HG03439 (cell line): ENCODE measurements at regions not wholly inside any gene's neighbourhood (a gene's known extent, or its start where the extent isn't known, plus 50 kb on each side); places are given as distances from the start of the nearest gene placed in this dataset.
"Not testable (repeated sequence)": the region's sequence is repeated elsewhere in the genome, so short reads cannot be mapped to it uniquely, and the experiment has no call there.

Experiments
- ATAC-seq: cut with Tn5 transposase; IDR thresholded peaks from one replicate; pipeline ENCODE4 v1.9.1; 2021; ENCODE audit warnings: mild to moderate bottlenecking, moderate library complexity; ENCODE audit not compliant: unreplicated experiment

DNA sequence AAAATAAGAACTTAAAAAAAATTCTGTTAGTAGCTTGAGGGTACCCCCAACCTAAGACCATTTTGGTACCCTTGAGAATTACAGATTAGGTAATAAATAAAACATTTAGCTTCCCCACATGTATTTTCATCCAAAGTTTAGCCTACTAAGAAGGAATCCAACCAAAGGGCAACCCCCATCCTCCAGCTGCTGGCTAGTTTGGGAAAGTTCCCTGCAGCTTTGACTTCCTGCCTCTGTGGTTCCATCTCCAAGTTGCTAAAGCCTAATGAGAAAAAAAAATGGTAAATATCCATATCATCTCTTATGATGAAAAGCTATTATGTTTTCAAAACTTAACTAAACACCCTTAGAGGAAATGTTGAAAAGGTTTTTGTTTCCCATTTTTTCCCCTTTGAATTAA, 547.2 kb downstream of the ANKRD7 start:
- no peak for ATAC-seq

DNA sequence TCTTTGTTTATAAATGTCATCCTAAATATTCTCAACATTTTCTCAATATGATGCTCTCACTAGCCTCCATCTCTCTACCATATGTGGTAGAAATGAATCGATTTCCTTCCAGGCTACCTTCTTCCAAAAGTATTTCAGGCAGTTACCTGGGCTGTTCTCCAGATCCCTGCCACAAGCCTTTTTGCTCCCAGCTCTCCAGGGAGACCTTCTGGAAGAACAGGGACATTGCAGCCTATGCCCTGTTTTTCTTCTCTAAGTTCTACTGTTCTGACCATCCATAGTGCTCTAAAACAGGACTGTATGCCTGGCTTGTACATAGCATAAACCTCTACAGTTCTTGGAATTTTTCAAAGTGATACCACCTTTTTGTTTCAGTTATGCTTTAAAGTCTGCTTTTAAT, 552.8 kb downstream of the ANKRD7 start:
- ATAC-seq, result no peak

- ATAC-seq, result no peak
Measured at GRCh38 chr7:118792682-118793081, 568.2 kb downstream of the ANKRD7 start.

DNA sequence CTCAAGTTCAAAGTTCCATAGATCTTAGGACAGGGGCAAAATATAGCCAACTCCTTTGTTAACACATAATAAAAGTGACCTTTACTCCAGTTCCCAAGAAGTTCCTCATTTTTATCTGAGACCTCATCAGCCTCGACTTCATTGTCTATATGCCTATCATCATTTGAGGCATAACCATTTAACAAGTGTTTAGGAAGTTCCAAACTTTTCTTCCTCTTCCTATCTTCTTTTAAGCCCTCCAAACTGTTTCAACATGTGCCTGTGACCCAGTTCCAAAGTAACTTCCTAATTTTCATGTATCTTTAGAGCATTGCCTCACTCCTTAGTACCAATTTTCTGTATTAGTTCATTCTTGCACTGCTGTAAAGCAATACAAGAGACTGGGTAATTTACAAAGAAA, 569.1 kb downstream of the ANKRD7 start:
- ATAC-seq, result no peak

DNA sequence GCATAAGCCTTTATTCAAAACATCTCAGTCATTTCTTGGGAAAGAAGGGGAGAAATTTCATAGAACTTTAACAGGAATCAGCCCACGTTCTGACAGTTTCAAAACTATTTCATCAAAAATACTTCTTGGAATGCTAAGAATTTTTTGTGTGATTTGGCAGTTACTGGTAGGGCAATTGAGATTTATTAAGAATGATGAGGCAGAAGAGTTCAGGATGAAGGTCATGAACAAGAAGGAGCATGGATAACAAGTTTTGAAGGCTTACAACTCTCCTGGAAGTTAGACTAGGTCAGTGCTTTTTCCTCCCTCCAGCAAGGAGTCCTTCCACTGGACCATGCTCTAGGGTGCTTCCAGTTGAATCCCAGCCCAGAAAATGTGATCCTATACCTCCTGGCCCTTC, 569.9 kb downstream of the ANKRD7 start:
- no peak for ATAC-seq

DNA sequence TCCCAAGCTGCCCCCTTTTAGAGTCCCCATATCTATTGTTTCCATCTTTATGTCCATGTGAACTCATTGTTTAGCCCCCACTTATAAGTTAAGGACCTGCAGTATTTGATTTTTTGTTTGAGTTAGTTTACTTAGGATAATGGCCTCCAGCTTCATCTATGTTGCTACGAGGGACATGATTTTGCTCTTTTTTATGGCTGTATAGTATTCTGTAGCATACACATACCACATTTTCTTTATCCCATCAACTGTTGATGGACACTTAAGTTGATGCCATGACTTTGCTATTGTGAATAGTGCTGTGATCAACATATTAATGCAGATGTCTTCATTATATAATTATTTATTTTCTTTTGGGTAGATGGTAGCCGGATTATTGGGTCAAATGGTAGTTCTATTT, 576.9 kb downstream of the ANKRD7 start:
- no peak for ATAC-seq

DNA sequence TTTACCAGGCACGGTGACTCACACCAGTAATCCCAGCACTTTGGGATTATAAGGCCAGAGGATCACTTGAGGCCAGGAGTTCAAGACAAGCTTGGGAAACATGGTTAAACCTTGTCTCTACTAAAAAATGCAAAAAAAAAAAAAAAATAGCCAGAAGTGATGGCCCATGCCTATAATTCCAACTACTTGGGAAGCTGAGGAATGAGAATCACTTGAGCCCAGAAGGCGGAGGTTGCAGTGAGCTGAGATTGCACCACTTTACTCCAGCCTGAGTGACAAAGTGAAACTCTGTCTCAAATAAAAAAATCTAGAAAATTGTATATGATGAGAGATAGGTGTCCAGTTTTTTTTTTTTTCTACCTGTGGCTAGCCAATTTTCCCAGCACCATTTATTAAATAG, 578.2 kb downstream of the ANKRD7 start:
- no peak for ATAC-seq

DNA sequence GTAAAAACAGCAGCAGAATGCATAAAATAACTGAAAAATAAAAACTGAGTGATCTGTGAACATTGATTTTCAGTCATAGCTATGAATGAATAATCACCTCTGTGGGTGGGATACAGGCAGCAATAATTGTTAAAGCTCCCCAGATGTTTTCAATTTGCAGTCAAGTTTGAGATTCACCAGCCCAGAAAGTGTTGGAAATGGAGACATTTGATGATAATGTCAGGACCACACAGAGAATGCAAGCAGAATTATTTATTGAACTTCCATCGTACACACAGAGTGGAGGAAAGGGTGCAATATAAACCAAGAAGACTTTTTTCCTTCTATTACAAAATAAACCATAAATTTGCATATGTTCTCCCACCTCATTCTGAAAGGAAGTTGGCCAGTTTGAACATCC, 601.7 kb downstream of the ANKRD7 start:
- no peak for ATAC-seq

- peak; percentile 100 for ATAC-seq
Measured at GRCh38 chr7:118836933-118837332, 612.4 kb downstream of the ANKRD7 start.

- ATAC-seq, result no peak
Measured at GRCh38 chr7:118839515-118839914, 615.0 kb downstream of the ANKRD7 start.

DNA sequence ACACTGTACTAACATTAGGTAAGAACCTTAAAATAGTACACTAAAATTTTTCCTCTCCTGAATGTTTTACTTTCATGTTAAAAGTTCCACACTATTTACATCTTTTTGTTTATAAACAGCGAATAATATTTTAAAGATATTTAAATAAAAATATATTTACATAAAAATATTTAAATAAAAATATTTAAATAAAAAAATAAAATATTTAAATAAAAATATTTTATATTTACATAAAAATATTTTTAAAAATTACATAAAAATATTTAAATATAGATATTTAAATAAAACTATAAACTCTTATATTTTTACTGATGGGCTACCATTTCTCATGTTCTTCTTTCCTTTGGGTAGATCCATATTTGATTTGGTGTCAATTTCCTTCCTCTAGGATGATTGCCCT, 619.0 kb downstream of the ANKRD7 start:
- ATAC-seq, result no peak

GRCh38 chr7:118844748-118845147, 620.2 kb downstream of the ANKRD7 start:
- ATAC-seq, result no peak

DNA sequence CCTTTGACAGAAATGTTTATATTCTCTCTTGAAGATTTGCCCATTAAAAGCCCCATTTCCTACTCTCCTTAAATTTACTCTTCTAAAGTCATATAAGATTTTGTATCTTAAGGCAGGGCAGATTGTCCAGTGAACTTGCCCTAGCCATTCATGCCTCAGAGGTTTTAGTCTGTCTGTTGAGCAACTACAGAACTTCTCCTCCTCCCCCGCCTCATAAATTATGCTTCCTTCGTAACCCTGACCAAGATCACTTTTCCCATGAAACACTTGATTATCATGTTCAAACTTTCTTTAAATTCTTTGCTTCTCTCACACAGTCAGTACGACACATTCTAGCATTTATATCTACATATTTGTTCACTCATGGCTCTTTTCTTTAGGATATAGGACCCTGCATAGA, 621.3 kb downstream of the ANKRD7 start:
- ATAC-seq, result no peak

GRCh38 chr7:118846977-118847376, 622.5 kb downstream of the ANKRD7 start:
- no peak for ATAC-seq

- ATAC-seq, result no peak
Measured at GRCh38 chr7:118855290-118855689, 630.8 kb downstream of the ANKRD7 start.

- no peak for ATAC-seq
Measured at GRCh38 chr7:118858651-118859149, 634.2 kb downstream of the ANKRD7 start.

DNA sequence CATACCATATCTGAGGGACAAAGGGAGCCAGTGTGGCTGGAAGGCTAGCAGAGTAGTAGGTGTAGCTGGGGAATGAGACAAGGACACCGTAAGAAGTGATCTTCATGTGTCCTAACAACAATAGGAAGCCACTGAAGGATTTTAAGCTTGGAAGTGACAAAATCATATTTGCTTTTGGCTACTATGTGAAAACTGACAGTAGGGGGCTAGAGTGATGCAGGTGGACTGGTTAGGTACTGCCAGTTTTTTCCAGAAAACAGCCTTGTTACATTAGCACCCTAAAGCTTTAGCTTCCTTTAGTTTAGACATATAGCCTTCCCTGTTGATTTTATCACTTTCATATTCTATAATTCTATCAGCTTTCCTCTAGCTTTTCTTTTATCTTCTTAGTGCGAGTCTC, 637.1 kb downstream of the ANKRD7 start:
- ATAC-seq, result no peak

GRCh38 chr7:118862740-118863139, 638.2 kb downstream of the ANKRD7 start:
- ATAC-seq, result no peak

- ATAC-seq, result no peak
Measured at GRCh38 chr7:118863966-118864365, 639.5 kb downstream of the ANKRD7 start.

DNA sequence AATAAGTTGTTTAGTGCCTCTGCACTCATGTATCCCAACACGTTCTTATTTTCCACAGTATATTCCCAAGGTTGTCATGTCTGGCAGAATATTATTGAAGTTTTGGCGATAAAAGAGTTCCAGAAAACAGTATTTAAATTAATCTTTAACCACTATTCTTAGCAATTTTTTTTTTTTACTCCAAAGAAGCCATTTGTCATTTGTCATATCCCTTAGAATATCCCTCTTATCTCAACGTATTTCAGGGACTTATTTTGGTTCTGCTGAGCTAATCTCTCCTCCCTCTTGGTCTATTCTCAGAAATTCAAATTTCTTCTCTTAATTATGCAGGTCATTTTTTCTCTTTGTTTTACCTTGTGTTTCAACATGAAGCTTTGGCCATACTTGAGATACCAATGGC, 643.4 kb downstream of the ANKRD7 start:
- no peak for ATAC-seq

DNA sequence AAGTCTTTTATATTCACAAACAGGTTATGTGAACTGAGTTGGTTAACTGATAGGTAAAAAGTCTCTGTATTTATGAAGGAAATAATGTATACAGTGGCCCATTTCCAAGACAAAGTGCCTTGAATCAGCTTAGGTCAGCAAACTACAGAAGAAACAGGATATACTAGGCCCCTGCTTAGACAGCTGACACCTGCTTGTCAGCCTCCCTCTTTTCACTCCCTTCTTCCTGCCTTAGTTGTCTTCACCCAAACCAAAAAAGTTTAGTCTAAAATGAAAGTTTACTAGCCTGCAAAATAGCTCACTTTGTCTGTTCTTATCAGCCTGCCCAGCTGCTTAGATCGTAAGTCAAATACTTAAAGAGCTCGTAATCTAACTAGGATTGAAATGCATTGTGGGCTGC, 644.6 kb downstream of the ANKRD7 start:
- not testable (repeated sequence) for ATAC-seq

- ATAC-seq, result no peak
Measured at GRCh38 chr7:118870187-118870586, 645.7 kb downstream of the ANKRD7 start.

DNA sequence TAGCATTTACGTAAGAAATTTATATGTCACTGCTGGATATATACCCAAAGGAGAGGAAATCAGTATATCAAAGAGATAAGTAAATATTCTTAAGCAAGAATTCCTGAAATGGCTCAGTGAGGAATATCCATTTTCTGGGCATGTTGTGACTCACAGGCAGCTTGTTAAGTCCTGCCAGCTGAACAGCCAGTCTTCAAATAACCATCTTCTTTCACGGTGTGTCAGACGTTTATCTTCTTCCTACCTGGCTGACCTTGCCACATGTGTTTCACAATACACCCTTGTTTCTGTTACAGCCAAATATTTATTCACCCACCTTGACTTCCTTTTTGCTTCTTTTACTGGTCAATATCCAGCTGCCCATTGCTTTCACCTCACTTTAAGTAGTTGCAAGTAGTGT, 648.1 kb downstream of the ANKRD7 start:
- no peak for ATAC-seq

- no peak for ATAC-seq
Measured at GRCh38 chr7:118877187-118877586, 652.7 kb downstream of the ANKRD7 start.
